OCI-LY7 (cell line): ENCODE measurements at regions not wholly inside any gene's neighbourhood (a gene's known extent, or its start where the extent isn't known, plus 50 kb on each side); places are given as distances from the start of the nearest gene placed in this dataset.

Experiments
- CTCF ChIP-seq: fragments of 200-600 bp; sonication (generic); conservative IDR thresholded peaks from 2 replicates; pipeline ENCODE4 v1.5.1; 2014; ENCODE audit warnings: mild to moderate bottlenecking, antibody characterized with exemption, low read length, moderate library complexity, mixed read lengths
- EZH2phosphoT487 ChIP-seq: fragments of 200-600 bp; sonication (generic); IDR thresholded peaks from 2 replicates; pipeline ENCODE4 v1.6.1; 2018; ENCODE audit warnings: low read depth, borderline replicate concordance, mild to moderate bottlenecking, mixed run types, antibody characterized with exemption, low read length, moderate library complexity, mixed read lengths

- no peak for TF ChIP-seq CTCF
- TF ChIP-seq EZH2phosphoT487, result no peak
Measured at GRCh38 chr4:178917756-178918155, 1475.5 kb upstream of the AGA start.
